NT2/D1 (cell line): ENCODE measurements at regions not wholly inside any gene's neighbourhood (a gene's known extent, or its start where the extent isn't known, plus 50 kb on each side); places are given as distances from the start of the nearest gene placed in this dataset.

Source experiments
- DNase-seq: peaks from one replicate; pipeline ENCODE4 v3.0.0-alpha.2; 2011; ENCODE audit warnings: low read depth, low spot score
- H3K27me3 ChIP-seq: 2 replicates; pipeline ENCODE4 v1.6.0; 2011; ENCODE audit warnings: mild to moderate bottlenecking; ENCODE audit not compliant: insufficient read length, insufficient read depth
- H3K36me3 ChIP-seq: 2 replicates; pipeline ENCODE4 v1.6.1; 2011; ENCODE audit warnings: mild to moderate bottlenecking, low read length, mixed read lengths; ENCODE audit not compliant: insufficient read depth, insufficient read length
- H3K4me1 ChIP-seq: 2 replicates; pipeline ENCODE4 v1.5.1; 2011; ENCODE audit not compliant: insufficient read depth, insufficient read length
- H3K4me3 ChIP-seq: 2 replicates; pipeline ENCODE4 v1.5.1; 2011; ENCODE audit warnings: low read depth; ENCODE audit not compliant: insufficient read length
- H3K9ac ChIP-seq: 2 replicates; pipeline ENCODE4 v1.6.0; 2011; ENCODE audit warnings: low read depth; ENCODE audit not compliant: insufficient read length
- H3K9me3 ChIP-seq: 2 replicates; pipeline ENCODE4 v1.5.1; 2011; ENCODE audit warnings: mild to moderate bottlenecking, low read length; ENCODE audit not compliant: insufficient read depth
- SUZ12 ChIP-seq: IDR thresholded peaks from 2 replicates; pipeline ENCODE4 v1.6.1; 2011; ENCODE audit not compliant: insufficient read length, insufficient read depth; ENCODE audit errors: extremely low read depth
- YY1 ChIP-seq: IDR thresholded peaks from 2 replicates; pipeline ENCODE4 v1.6.1; 2011; ENCODE audit not compliant: insufficient read length, insufficient read depth
- ZNF274 ChIP-seq: IDR thresholded peaks from 2 replicates; pipeline ENCODE4 v1.6.1; 2011; ENCODE audit warnings: mild to moderate bottlenecking, low read depth, low read length

GRCh38 chr1:57518496-57518895, 94.6 kb upstream of the DAB1 start:
- H3K4me3 ChIP-seq: no peak overlapping the region
- H3K27me3 ChIP-seq: no peaks in the 10 kb centered on the region
- H3K36me3 ChIP-seq: no peaks in the 10 kb centered on the region
- no peaks in the 10 kb centered on the region for H3K9me3 ChIP-seq
- H3K4me1 ChIP-seq: peaks cover 2% of the 10 kb centered on the region
- no peak for TF ChIP-seq ZNF274
- TF ChIP-seq YY1: no peak
- no peak for TF ChIP-seq SUZ12
- no peak overlapping the region for H3K9ac ChIP-seq
- DNase-seq: no peak

- Histone ChIP-seq H3K9me3 (no peaks in the 10 kb centered on the region), H3K9ac (no peak overlapping the region), H3K4me3 (no peak overlapping the region), H3K4me1 (peaks cover 2% of the 10 kb centered on the region), H3K27me3 (no peaks in the 10 kb centered on the region), H3K36me3 (no peaks in the 10 kb centered on the region)
- TF ChIP-seq SUZ12 (no peak), ZNF274 (no peak), YY1 (no peak)
- DNase-seq: no peak
Measured at GRCh38 chr1:57517587-57518374, 93.9 kb upstream of the DAB1 start.

- Histone ChIP-seq H3K9me3 (0 out of 2 replicates have a peak, but pooled peaks cover 7% of the 10 kb centered on the region), H3K9ac (no peak overlapping the region), H3K4me3 (no peak overlapping the region), H3K27me3 (no peaks in the 10 kb centered on the region), H3K4me1 (no peaks in the 10 kb centered on the region), H3K36me3 (no peaks in the 10 kb centered on the region)
- TF ChIP-seq SUZ12 (no peak), ZNF274 (no peak), YY1 (no peak)
- no peak for DNase-seq
Measured at GRCh38 chr1:57512386-57512785, 88.5 kb upstream of the DAB1 start.

GRCh38 chr1:57506941-57507340, 83.1 kb upstream of the DAB1 start:
- TF ChIP-seq YY1 (no peak), ZNF274 (no peak), SUZ12 (no peak)

GRCh38 chr1:57503337-57503736, 79.5 kb upstream of the DAB1 start:
- H3K4me3 ChIP-seq: no peak overlapping the region
- no peaks in the 10 kb centered on the region for H3K4me1 ChIP-seq
- no peaks in the 10 kb centered on the region for H3K27me3 ChIP-seq
- no peaks in the 10 kb centered on the region for H3K36me3 ChIP-seq
- no peak overlapping the region for H3K9ac ChIP-seq
- DNase-seq: no peak
- H3K9me3 ChIP-seq: no peaks in the 10 kb centered on the region
- TF ChIP-seq YY1: no peak
- TF ChIP-seq SUZ12: no peak
- no peak for TF ChIP-seq ZNF274

More at GRCh38 chr1:57506941-57507340, 83.1 kb upstream of the DAB1 start:
- H3K9ac ChIP-seq: no peak overlapping the region
- H3K9me3 ChIP-seq: 0 out of 2 replicates have a peak, but pooled peaks cover 7% of the 10 kb centered on the region
- no peaks in the 10 kb centered on the region for H3K36me3 ChIP-seq
- no peaks in the 10 kb centered on the region for H3K4me1 ChIP-seq
- no peak overlapping the region for H3K4me3 ChIP-seq
- H3K27me3 ChIP-seq: no peaks in the 10 kb centered on the region
- no peak for DNase-seq

- no peak for TF ChIP-seq SUZ12
- no peak for TF ChIP-seq YY1
- TF ChIP-seq ZNF274: no peak
- H3K9me3 ChIP-seq: no peaks in the 10 kb centered on the region
- DNase-seq: no peak
Measured at GRCh38 chr1:57500136-57500830, 76.4 kb upstream of the DAB1 start.

GRCh38 chr1:57494530-57495079, 70.7 kb upstream of the DAB1 start:
- Histone ChIP-seq H3K4me1 (no peaks in the 10 kb centered on the region), H3K4me3 (no peak overlapping the region), H3K9me3 (no peaks in the 10 kb centered on the region), H3K27me3 (no peaks in the 10 kb centered on the region), H3K36me3 (no peaks in the 10 kb centered on the region), H3K9ac (no peak overlapping the region)
- DNase-seq: no peak
- TF ChIP-seq YY1 (no peak), SUZ12 (no peak), ZNF274 (no peak)

More at GRCh38 chr1:57500136-57500830, 76.4 kb upstream of the DAB1 start:
- H3K4me1 ChIP-seq: no peaks in the 10 kb centered on the region
- no peak overlapping the region for H3K4me3 ChIP-seq
- no peak overlapping the region for H3K9ac ChIP-seq
- no peaks in the 10 kb centered on the region for H3K36me3 ChIP-seq
- no peaks in the 10 kb centered on the region for H3K27me3 ChIP-seq
